GM18517 (cell line): ENCODE measurements at regions not wholly inside any gene's neighbourhood (a gene's known extent, or its start where the extent isn't known, plus 50 kb on each side); places are given as distances from the start of the nearest gene placed in this dataset.
"Not testable (repeated sequence)": the region's sequence is repeated elsewhere in the genome, so short reads cannot be mapped to it uniquely, and the experiment has no call there.

Experiments
- ATAC-seq: cut with Tn5 transposase; IDR thresholded peaks from one replicate; pipeline ENCODE4 v1.9.1; 2021; ENCODE audit warnings: mild to moderate bottlenecking, moderate library complexity; ENCODE audit not compliant: unreplicated experiment

GRCh38 chr18:42533009-42533575, 578.1 kb downstream of the PIK3C3 start:
- no peak for ATAC-seq

- no peak for ATAC-seq
Measured at GRCh38 chr18:42533616-42534015, 578.6 kb downstream of the PIK3C3 start.

DNA sequence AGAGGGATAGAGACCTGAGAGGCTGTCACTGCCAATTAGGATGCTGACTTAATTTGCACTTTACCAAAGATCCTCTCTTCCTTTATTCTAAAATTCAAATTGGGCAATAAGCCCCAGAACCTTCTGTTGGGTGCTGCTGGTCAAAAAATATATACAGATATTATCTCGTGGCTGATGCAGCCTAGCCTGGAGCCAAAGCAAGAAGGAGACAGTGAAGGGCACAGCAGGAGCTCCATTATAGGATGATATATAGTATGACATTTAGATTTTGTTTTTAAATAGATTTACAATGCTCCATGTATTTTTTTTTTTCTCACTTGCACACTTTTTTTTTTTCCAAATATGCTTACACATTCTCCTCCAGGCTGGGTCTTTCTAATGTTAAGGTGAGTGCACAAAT, 579.3 kb downstream of the PIK3C3 start:
- no peak for ATAC-seq

- ATAC-seq = no peak
Measured at GRCh38 chr18:42536442-42536841, 579.0 kb downstream of the RIT2 start.

- ATAC-seq = no peak
Measured at GRCh38 chr18:42537291-42537690, 578.2 kb downstream of the RIT2 start.

DNA sequence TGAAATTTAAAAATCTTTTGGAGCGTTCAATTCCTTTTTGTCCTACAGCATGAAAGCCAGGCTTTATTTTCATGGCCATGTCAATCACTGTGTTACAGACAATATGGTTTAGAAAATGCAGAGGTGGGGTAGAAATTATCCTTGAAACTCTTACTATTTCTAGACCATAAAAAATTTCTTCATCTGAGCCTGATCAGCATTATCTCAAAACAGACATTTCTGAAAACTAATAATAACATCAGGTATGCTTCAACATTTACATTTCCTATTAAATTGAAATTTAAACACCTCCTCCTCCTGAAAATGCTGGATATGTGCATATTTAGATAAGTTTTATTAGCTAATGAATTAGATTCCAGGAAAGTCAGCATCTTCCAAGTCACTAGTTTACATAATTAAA, 570.6 kb downstream of the RIT2 start:
- ATAC-seq = no peak

- ATAC-seq = no peak
Measured at GRCh38 chr18:42545825-42546224, 569.7 kb downstream of the RIT2 start.

GRCh38 chr18:42548493-42548892, 567.0 kb downstream of the RIT2 start:
- no peak for ATAC-seq

DNA sequence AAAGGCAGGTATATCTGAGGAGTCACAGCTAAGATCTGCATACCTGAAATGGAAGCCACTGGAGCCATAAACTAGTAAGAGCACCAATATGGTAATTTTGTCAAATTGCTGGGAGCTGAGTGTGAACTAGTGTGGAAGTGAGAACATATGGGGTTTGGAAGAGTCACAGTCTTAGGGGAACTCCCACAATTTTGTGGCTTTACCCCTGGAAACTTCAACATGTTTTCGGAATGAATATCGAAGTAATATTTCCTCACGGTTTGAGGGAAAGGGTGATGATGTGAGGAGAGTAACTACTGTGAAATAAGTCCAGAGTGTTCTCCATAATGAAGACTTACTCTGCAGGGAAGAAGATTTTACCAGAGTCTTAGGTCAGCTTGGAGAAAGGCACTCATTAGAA, 565.9 kb downstream of the RIT2 start:
- ATAC-seq = no peak

DNA sequence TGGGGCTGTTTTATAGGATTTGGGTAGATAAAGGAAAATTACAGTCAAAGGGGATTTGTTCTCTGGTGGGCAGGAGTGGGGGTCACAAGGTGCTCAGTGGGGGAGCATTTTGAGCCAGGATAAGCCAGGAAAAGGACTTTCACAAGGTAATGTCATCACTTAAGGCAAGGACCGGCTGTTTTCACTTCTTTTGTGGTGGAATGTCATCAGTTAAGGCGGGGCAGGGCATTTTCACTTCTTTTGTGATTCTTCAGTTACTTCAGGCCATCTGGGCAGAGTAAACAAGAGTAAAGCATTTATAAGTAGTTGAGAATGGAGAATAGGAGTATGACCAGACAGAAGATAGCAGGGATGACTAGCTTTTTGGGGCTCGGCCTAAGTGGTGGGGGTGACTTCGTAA, 562.9 kb downstream of the RIT2 start:
- not testable (repeated sequence) for ATAC-seq

DNA sequence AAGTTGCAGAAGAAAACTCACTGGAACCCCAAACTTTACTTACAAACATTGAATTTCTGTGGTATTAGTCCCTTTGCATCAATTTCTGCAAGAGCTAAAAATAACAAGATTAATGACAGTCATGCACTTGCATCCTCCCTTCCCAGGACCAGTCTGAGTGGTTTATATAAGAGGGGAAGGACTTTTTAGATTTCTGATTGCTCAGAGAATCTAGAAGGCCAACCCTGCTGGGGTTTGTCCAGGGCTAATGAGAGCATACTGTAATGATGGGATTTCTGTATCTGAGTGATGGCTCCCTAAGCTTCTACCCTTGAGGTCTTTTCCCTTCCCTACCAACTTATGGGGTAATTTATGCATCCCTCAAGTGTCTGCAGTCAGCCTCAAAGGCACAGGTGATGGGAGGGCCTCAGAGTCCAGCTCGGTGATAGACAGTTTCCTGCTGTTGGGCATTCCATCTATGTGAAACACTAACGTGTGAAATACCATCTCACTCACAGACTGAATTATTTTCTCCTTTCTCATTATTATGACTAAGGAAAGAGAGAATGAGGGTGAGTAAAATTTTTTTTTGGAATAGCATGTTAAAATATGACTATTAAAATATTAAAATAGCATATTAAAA, 556.3 kb downstream of the RIT2 start:
- no peak for ATAC-seq

DNA sequence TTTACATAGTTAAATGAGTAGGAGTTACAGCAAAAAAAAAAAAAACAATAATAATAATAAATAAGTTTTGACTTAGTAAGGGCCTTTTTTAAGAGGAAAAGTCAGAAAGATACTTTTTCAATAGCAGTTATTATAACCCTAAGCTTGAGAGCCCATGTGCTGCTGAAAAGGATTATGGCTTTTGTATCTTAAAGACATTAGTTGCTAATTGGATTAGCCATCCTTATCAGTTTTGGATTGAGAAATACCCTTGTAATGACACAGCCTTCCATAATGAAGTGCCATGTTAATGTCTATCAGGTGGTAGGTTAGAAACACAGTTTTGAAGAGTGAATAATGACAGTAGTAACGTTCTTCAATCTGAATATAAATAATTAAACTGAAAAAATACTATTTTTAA, 554.0 kb downstream of the RIT2 start:
- ATAC-seq = no peak

DNA sequence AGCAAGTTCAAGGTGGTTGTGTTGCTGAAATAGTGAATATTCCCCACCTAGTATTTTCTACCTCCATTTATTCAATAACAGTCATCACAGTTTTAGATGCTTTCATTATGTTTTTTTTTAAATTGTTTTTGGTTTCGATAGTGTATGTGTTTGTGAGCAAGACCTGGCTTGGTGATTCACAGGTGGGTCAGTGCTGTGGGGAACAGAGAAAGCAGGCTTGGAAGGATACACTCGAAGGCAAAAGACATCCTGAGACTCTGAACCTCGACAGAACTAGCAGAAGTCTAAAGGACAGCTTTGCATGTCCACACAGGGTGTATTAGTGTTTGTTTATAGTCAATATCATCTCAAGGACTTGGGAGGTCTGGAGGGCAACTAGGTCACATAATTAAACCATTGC, 551.5 kb downstream of the RIT2 start:
- no peak for ATAC-seq

DNA sequence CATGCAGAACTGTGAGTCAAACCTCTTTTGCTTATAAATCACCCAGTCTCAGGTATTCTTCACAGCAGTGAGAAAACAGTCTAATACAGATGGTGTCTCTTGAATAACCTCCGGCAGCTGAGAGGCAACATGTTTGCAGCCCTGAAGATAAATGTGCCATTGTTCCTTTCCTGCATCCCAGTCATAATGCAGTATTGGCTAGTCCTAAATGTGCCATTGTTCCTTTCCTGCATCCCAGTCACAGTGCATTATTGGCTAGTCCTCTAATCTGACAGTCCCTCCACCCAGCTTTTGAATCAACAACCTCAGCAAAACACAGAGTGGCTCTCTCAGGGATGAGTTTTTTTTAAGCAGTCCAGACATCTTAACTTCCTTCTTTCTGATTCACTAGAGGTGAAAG, 550.7 kb downstream of the RIT2 start:
- no peak for ATAC-seq

GRCh38 chr18:42568773-42569172, 546.7 kb downstream of the RIT2 start:
- ATAC-seq = no peak

GRCh38 chr18:42574871-42575270, 540.6 kb downstream of the RIT2 start:
- no peak for ATAC-seq

GRCh38 chr18:42576124-42576523, 539.4 kb downstream of the RIT2 start:
- no peak for ATAC-seq

- no peak for ATAC-seq
Measured at GRCh38 chr18:42578792-42579191, 536.7 kb downstream of the RIT2 start.

DNA sequence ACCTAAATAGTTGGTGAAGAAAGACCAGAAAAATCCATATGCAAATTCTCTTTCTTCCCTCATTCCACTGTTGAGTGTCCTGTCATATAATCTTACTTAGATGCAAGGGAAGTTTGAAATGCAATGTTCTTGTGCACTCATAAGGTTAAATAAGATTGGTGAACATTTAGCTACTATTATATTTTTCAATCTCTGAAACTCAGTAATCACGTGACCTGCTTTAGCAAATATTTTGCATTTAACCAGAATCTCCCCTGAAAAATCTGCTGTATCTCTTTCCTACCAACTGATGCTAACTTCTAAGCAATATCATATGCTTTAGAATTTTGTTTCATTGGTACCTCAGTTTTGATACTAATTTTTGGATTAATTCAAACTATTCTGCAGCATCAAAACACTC, 533.2 kb downstream of the RIT2 start:
- ATAC-seq = no peak

- ATAC-seq = no peak
Measured at GRCh38 chr18:42583283-42583731, 532.2 kb downstream of the RIT2 start.

DNA sequence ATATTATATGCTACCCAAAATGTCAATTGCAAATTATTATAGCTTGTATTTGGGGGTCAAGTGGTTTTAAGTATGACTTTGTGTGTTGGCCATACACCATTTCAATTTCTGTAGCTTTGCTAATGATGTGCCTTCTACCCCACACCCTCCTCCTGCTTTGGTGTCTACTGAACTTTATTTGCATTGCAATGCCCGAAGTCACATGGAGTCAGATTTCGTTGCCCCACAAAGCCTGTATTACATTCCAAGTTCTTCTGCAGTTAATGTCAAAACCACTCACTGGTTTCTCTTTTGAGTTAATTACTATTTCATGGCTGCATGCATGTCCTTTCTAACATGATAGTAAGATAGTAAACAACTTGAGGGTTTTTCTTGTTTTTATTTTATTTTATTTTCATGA, 528.9 kb downstream of the RIT2 start:
- no peak for ATAC-seq

- ATAC-seq = no peak
Measured at GRCh38 chr18:42588786-42589185, 526.7 kb downstream of the RIT2 start.

GRCh38 chr18:42604820-42605219, 510.7 kb downstream of the RIT2 start:
- no peak for ATAC-seq
